Natural killer cell (primary cell): ENCODE measurements at regions not wholly inside any gene's neighbourhood (a gene's known extent, or its start where the extent isn't known, plus 50 kb on each side); places are given as distances from the start of the nearest gene placed in this dataset.

Experiments
- ATAC-seq, 3 donors: fragments of 150-1000 bp in 2 of 3; fragments of 200-7000 bp in 1 of 3; cut with Tn5 transposase; 1 replicate in 1 of 3; 2 replicates in 2 of 3; pipeline ENCODE4 v1.10.0; 2021; ENCODE audit warnings: mild to moderate bottlenecking in 2 of 3, moderate library complexity in 2 of 3
- DNase-seq, 2 donors: peaks; one replicate each; pipeline versions ENCODE4 v3.0.0 to v3.0.0-alpha.2; 2013 to 2021; ENCODE audit warnings: mixed read lengths in 1 of 2
- H3K27ac ChIP-seq: one replicate; pipeline ENCODE4 v1.5.1; 2013; ENCODE audit warnings: mild to moderate bottlenecking, low read length
- H3K27me3 ChIP-seq: one replicate; pipeline ENCODE4 v1.6.1; 2013; ENCODE audit warnings: low read length; ENCODE audit not compliant: control insufficient read depth, insufficient read depth
- H3K36me3 ChIP-seq: one replicate; pipeline ENCODE4 v1.6.1; 2013; ENCODE audit warnings: low read length; ENCODE audit not compliant: control insufficient read depth, insufficient read depth
- H3K4me1 ChIP-seq: one replicate; pipeline ENCODE4 v1.6.1; 2013; ENCODE audit warnings: low read length; ENCODE audit not compliant: control insufficient read depth, insufficient read depth
- H3K4me3 ChIP-seq: one replicate; pipeline ENCODE4 v1.5.1; 2013; ENCODE audit warnings: low read length
- H3K9me3 ChIP-seq: one replicate; pipeline ENCODE4 v1.6.1; 2013; ENCODE audit warnings: low read length; ENCODE audit not compliant: control insufficient read depth, insufficient read depth
- H3K27ac Mint-ChIP-seq, 2 donors: one replicate each; pipeline ENCODE4 v1.8.0; 2022; ENCODE audit warnings: mild to moderate bottlenecking in 2 of 2, mixed read lengths in 2 of 2, moderate library complexity in 1 of 2
- H3K27me3 Mint-ChIP-seq, 2 donors: one replicate each; pipeline ENCODE4 v1.8.0; 2022; ENCODE audit warnings: low read depth in 2 of 2, mixed read lengths in 2 of 2
- H3K36me3 Mint-ChIP-seq: one replicate; pipeline ENCODE4 v1.8.0; 2022; ENCODE audit warnings: mixed read lengths
- H3K4me1 Mint-ChIP-seq, 2 donors: one replicate each; pipeline ENCODE4 v1.8.0; 2022; ENCODE audit warnings: mixed read lengths in 2 of 2
- H3K4me3 Mint-ChIP-seq: one replicate; pipeline ENCODE4 v1.8.0; 2022; ENCODE audit warnings: mild to moderate bottlenecking, moderate library complexity, mixed read lengths
- H3K9me3 Mint-ChIP-seq, 2 donors: one replicate each; pipeline ENCODE4 v1.8.0; 2022; ENCODE audit warnings: mixed read lengths in 2 of 2
- WGBS: methylation state at CpG from one replicate; pipeline ENCODE4 v1.1.7; 2013; ENCODE audit warnings: missing lambda C conversion rate; ENCODE audit not compliant: insufficient coverage; 5-methylcytosine and 5-hydroxymethylcytosine counted together
- intact Hi-C: fragments of 100-400 bp; cut with micrococcal nuclease; formaldehyde crosslinking; loops from one replicate; pipeline ENCODE4 v1.14.2; 2022
- TF ChIP-seq, protein P1 (sequence below): fragments of 200-600 bp; IDR thresholded peaks from one replicate; pipeline ENCODE4 v1.8.0; 2022; ENCODE audit warnings: antibody characterized with exemption

DNA sequence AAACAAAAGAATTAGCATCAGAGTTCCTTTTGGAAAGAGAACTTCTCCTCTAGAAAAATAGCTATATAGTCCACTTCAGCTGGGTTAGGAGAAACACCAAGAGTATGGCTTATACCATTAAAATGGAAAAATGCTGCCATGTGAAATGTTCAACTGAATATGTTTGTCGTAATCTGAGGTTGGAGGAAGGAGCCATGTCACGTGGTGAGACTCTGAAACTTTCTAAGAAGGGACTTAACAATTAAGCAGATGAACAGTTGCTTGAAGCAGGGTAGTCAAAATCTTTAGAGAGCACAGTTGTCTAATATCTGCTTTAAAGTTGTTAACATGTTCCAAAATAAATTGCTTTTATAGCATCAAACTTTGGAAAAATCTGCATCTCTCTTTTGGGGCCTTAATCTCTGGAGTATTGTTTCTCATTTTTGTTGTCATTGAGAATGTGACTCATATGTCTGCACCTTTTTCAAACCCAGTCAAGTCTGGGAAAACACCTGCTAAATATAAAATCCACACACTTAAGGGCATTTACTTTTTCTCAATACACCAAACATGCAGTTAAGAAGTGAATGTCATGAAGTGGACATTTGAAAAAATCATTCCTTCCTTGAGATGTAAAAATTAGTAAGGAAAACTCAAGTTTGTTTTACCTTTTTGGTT is 168.8 kb upstream of the PDE5A start:
- DNase-seq (no peak), ATAC-seq (no peak)
- Mint-ChIP-seq H3K27me3 (no peaks in the 10 kb centered on the region), H3K9me3 (peaks cover 5 to 7% of the 10 kb centered on the region in 2 donors), H3K36me3 (no peaks in the 10 kb centered on the region), H3K4me1 (no peaks in the 10 kb centered on the region), H3K4me3 (no peak overlapping the region), H3K27ac (no peak overlapping the region)
- Histone ChIP-seq H3K36me3 (no peaks in the 10 kb centered on the region), H3K9me3 (no peaks in the 10 kb centered on the region), H3K4me3 (no peak overlapping the region), H3K27me3 (no peaks in the 10 kb centered on the region), H3K4me1 (no peaks in the 10 kb centered on the region), H3K27ac (no peak overlapping the region)
- intact Hi-C loops = no loop called here
- TF ChIP-seq, protein P1, sequence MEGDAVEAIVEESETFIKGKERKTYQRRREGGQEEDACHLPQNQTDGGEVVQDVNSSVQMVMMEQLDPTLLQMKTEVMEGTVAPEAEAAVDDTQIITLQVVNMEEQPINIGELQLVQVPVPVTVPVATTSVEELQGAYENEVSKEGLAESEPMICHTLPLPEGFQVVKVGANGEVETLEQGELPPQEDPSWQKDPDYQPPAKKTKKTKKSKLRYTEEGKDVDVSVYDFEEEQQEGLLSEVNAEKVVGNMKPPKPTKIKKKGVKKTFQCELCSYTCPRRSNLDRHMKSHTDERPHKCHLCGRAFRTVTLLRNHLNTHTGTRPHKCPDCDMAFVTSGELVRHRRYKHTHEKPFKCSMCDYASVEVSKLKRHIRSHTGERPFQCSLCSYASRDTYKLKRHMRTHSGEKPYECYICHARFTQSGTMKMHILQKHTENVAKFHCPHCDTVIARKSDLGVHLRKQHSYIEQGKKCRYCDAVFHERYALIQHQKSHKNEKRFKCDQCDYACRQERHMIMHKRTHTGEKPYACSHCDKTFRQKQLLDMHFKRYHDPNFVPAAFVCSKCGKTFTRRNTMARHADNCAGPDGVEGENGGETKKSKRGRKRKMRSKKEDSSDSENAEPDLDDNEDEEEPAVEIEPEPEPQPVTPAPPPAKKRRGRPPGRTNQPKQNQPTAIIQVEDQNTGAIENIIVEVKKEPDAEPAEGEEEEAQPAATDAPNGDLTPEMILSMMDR = no peak
- WGBS = 78% methylated on average over 2 of the region's 2 CpGs

DNA sequence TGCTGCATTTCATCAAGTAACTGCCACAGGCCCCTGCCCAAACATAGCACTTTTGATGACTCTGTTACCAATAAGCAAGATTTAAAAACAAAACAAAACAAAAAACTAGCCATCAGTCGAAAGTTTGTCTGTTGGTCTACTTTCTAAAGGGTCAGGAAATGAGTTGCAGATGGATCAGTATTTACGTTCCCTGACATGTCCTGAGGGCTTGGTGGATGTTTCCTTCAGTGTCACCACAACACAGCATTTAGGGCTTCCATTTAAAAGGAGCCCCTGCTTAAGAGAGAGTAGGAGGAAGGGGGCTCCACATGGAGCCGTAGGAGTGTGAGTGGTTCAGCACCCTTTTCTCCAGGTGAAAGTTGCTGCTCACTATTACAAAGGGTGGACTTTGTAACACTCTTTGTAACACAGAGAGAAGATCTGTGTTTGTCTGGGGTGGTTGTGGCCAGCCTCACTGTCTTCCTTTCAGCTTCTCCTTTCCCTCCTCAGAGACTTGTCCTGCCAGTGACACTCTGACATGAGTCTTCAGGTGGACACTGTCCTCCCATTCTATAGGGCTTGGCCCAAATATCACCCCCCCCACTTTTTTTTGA is 167.5 kb upstream of the PDE5A start:
- H3K4me3 Mint-ChIP-seq = no peak overlapping the region
- no peak for ATAC-seq
- H3K4me3 ChIP-seq = no peak overlapping the region
- H3K9me3 ChIP-seq = no peaks in the 10 kb centered on the region
- no peak overlapping the region for H3K27ac Mint-ChIP-seq
- TF ChIP-seq, protein P1 = no peak
- H3K27me3 ChIP-seq = no peaks in the 10 kb centered on the region
- no peaks in the 10 kb centered on the region for H3K36me3 ChIP-seq
- intact Hi-C loops = no loop called here
- no peaks in the 10 kb centered on the region for H3K4me1 ChIP-seq
- 73% methylated on average over 3 of the region's 3 CpGs for WGBS
- no peaks in the 10 kb centered on the region for H3K27me3 Mint-ChIP-seq
- peaks cover 7 to 10% of the 10 kb centered on the region in 2 donors for H3K9me3 Mint-ChIP-seq
- no peaks in the 10 kb centered on the region for H3K4me1 Mint-ChIP-seq
- no peak for DNase-seq
- H3K36me3 Mint-ChIP-seq = no peaks in the 10 kb centered on the region
- no peak overlapping the region for H3K27ac ChIP-seq

DNA sequence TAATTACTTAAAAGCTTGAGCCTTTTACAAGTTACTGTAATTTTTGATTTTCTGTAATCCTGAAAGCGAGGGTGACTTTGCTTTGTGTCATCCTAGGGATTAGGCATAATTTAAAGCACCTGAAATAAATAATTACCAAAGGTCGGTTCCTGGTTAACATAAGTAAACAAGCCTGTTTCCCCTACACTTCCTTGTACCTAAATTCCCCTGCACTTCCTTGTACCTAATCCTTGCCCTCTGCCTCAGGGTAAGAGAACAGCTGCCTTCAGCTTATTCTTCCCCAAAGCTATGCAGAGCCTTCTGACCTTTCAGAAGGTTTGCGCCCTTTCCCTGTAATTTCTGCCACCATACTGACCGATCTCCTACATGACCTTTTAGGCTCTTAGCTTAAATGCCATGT is 166.1 kb upstream of the PDE5A start:
- DNase-seq = no peak
- 73% methylated on average over 3 of the region's 4 CpGs for WGBS
- H3K9me3 Mint-ChIP-seq = peaks cover 6 to 7% of the 10 kb centered on the region in 2 donors
- Histone ChIP-seq H3K36me3 (no peaks in the 10 kb centered on the region), H3K9me3 (no peaks in the 10 kb centered on the region), H3K4me3 (no peak overlapping the region), H3K4me1 (no peaks in the 10 kb centered on the region), H3K27ac (no peak overlapping the region), H3K27me3 (no peaks in the 10 kb centered on the region)
- intact Hi-C loops = no loop called here
- H3K27ac Mint-ChIP-seq = no peak overlapping the region
- no peaks in the 10 kb centered on the region for H3K27me3 Mint-ChIP-seq
- ATAC-seq = no peak
- no peaks in the 10 kb centered on the region for H3K36me3 Mint-ChIP-seq
- H3K4me1 Mint-ChIP-seq = no peaks in the 10 kb centered on the region
- TF ChIP-seq, protein P1 = no peak
- H3K4me3 Mint-ChIP-seq = no peak overlapping the region

DNA sequence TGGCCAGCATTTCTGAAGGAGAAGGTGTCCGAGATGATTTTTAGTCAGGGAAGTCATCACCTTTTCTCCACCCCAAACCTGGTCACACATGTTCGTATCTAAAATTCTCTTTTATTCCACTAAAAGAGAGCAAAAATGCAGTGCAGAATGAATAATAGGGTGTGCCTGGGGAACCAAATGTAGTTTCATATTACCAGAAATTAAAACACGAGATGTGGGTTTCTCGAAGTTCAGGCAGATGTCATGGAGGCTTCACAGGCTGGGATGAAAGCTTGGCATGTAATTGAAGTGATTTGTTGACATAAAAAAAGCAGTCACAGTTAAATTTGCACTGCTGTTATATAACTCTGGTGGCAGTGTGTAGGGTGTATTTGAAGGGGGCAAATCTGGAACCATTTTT is 165.5 kb upstream of the PDE5A start:
- peaks cover 6 to 7% of the 10 kb centered on the region in 2 donors for H3K9me3 Mint-ChIP-seq
- Histone ChIP-seq H3K4me3 (no peak overlapping the region), H3K27ac (no peak overlapping the region), H3K36me3 (no peaks in the 10 kb centered on the region), H3K4me1 (no peaks in the 10 kb centered on the region), H3K9me3 (no peaks in the 10 kb centered on the region), H3K27me3 (no peaks in the 10 kb centered on the region)
- no peaks in the 10 kb centered on the region for H3K27me3 Mint-ChIP-seq
- intact Hi-C loops = no loop called here
- TF ChIP-seq, protein P1 = no peak
- WGBS = 81% methylated on average over 3 of the region's 4 CpGs
- ATAC-seq = no peak
- DNase-seq = no peak
- no peaks in the 10 kb centered on the region for H3K4me1 Mint-ChIP-seq
- H3K4me3 Mint-ChIP-seq = no peak overlapping the region
- no peak overlapping the region for H3K27ac Mint-ChIP-seq
- H3K36me3 Mint-ChIP-seq = no peaks in the 10 kb centered on the region
